ENCODE measurements at regions not wholly inside any gene's neighbourhood (a gene's known extent, or its start where the extent isn't known, plus 50 kb on each side); places are given as distances from the start of the nearest gene placed in this dataset.

DNA sequence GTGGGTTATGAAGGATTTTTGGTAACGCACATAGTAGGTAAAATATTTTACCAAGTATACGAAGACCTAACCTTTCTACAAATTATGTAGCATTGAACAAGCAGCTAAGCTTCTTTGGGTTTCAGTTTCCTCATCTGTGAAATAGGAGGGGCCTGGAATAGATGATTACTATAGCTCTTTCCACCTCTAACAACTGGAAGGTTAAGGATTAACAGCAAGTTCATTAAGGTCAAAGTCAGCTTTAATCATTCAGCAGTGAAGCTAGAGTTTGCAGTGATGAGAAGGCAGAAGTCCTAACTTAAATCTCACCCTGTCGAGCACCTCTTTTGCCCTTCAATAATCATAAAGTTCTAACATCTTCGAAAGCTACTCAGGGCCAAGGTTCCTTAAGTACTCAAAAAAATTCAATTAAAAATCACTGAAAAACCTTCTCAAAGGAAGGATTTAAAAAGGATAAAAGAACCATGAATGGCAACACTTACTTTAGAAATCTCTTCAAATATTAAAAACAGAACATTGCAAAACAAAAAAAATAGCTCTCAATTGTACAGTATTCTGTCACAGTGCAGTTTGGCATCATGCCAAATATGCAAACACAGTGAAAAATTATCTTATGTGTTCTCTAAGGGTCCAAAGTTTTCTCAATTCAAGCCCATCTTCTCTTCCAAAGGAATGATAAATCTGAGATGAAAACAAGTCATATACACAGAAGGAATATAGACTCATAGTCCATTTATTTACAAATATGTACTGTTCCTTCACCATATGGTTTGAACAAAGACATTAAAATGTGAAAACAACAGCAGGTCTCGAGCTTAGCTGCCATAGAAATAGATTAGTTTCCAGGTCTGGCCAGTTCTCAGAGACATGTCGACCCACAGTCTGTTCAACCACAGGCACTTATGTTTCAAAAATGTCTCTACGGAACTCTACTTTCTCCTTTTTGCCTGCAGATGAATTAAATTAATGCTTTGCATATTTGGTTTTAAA lies 152.0 kb upstream of the SLC13A1 start (continued):
- no peak for TF ChIP-seq BHLHE40 (IDR thresholded peaks at IDR 0.05; ENCODE audit: low read depth, low read length)

DNA sequence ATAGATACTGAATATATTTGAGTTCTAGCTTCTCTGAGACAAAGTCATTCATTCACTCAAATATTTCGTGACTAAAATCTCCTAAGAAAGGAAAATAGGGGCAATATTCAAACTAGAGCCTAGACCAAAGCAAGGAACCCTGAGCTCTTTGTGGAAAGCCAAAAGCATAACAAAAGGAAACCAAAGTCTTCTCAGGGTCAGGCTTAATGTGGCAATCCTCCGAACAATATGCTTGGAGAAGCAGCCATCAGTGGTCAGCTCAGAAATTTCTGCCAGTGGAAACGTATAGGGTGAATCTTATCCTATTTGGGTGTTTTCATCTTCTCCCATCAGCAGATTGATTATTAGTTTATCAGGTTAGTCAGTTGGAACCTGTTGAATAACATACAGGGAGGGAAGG lies 151.3 kb upstream of the SLC13A1 start:
- in situ Hi-C loops (cut with MboI; ENCODE audit: low sequenced_read_pairs): no loop called here
- Histone ChIP-seq H3K23ac (ENCODE audit: low read depth, low read length) (no peak overlapping the region), H4K5ac (ENCODE audit: low read depth, low read length) (no peak overlapping the region), H3K36me3 (ENCODE audit: control insufficient read depth, insufficient read depth, low read length) (no peaks in the 10 kb centered on the region), H3K9ac (ENCODE audit: low read depth, low read length) (no peak overlapping the region), H4K91ac (ENCODE audit: insufficient read depth, low read depth, low read length) (no peak overlapping the region), H4K20me1 (ENCODE audit: insufficient read depth, low read length) (no peaks in the 10 kb centered on the region), H3K14ac (replicated peaks; ENCODE audit: low read depth, low read length) (no peak overlapping the region), H3K9me3 (ENCODE audit: control insufficient read depth, insufficient read depth, low read length) (peaks cover 2% of the 10 kb centered on the region; the same call in 1 of the 2 replicates), H3K79me1 (ENCODE audit: low read depth in 1 of 2, low read length in 2 of 2) (no peaks in the 10 kb centered on the region), H2BK20ac (ENCODE audit: low read depth, low read length) (no peak overlapping the region), H2BK15ac (ENCODE audit: low read depth, low read length) (no peak overlapping the region), H2AFZ (replicated peaks; ENCODE audit: low read length, poor library complexity) (no peak overlapping the region), H3K4me3 (ENCODE audit: insufficient read depth, low read depth, low read length) (no peak overlapping the region), H3K4me2 (ENCODE audit: low read depth, low read length) (no peak overlapping the region), H2AK9ac (replicated peaks; ENCODE audit: low read depth, low read length, poor library complexity) (no peak overlapping the region), H2AK5ac (ENCODE audit: low read depth, low read length) (no peak overlapping the region), H2BK5ac (ENCODE audit: low read depth, low read length, poor library complexity, severe bottlenecking) (no peak overlapping the region), H3K18ac (ENCODE audit: low read depth, low read length) (no peak overlapping the region), H3K4me1 (ENCODE audit: control insufficient read depth, insufficient read depth, low read length) (no peaks in the 10 kb centered on the region), H4K8ac (ENCODE audit: low read depth in 2 of 2, low read length in 2 of 2) (no peak overlapping the region), H2BK120ac (ENCODE audit: low read depth, low read length) (no peak overlapping the region), H3K9me1 (ENCODE audit: insufficient read depth, low read length) (no peaks in the 10 kb centered on the region), H3K27ac (ENCODE audit: insufficient read depth, low read length) (no peak overlapping the region), H3K4ac (ENCODE audit: low read depth, low read length) (no peak overlapping the region), H3K27me3 (ENCODE audit: control insufficient read depth, insufficient read depth, low read length) (no peaks in the 10 kb centered on the region), H3K56ac (ENCODE audit: extremely low read depth, insufficient read depth, low read length) (no peak overlapping the region)
- no CpG with 5 or more reads among the region's 3 CpGs for WGBS, 2 experiments (ENCODE audit: extremely low coverage in 2 of 2, insufficient read length in 1 of 2)
- no peak for ATAC-seq (ENCODE audit: low read depth)
- DNase-seq: no peak
- dilution Hi-C loops (cut with HindIII; ENCODE audit: low sequenced_read_pairs, unreplicated experiment): no loop called here
- BruUV-seq (replicated peaks): no TSS peak
- TF ChIP-seq, protein P1, sequence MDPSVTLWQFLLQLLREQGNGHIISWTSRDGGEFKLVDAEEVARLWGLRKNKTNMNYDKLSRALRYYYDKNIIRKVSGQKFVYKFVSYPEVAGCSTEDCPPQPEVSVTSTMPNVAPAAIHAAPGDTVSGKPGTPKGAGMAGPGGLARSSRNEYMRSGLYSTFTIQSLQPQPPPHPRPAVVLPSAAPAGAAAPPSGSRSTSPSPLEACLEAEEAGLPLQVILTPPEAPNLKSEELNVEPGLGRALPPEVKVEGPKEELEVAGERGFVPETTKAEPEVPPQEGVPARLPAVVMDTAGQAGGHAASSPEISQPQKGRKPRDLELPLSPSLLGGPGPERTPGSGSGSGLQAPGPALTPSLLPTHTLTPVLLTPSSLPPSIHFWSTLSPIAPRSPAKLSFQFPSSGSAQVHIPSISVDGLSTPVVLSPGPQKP (IDR thresholded peaks at IDR 0.05; ENCODE audit: borderline replicate concordance, low read depth, low read length): no peak
- TF ChIP-seq MAFK (IDR thresholded peaks at IDR 0.05; ENCODE audit: low read depth, low read length): no peak
- no peak for TF ChIP-seq FOS (IDR thresholded peaks at IDR 0.05; ENCODE audit: low read depth, low read length)
- TF ChIP-seq RAD21 (IDR thresholded peaks at IDR 0.05; ENCODE audit: low read length): no peak
- no peak for TF ChIP-seq RFX5 (IDR thresholded peaks at IDR 0.05; ENCODE audit: low read depth, low read length)
- TF ChIP-seq POLR2A (IDR thresholded peaks at IDR 0.05; ENCODE audit: low read depth, low read length): no peak
- no peak for TF ChIP-seq RCOR1 (IDR thresholded peaks at IDR 0.05; ENCODE audit: insufficient replicate concordance, low read length)
- TF ChIP-seq MAZ (IDR thresholded peaks at IDR 0.05; ENCODE audit: borderline replicate concordance, low read depth, low read length): no peak
- no peak for TF ChIP-seq CEBPB (IDR thresholded peaks at IDR 0.05; ENCODE audit: low read depth, low read length)
- no peak for TF ChIP-seq NFE2L2 (IDR thresholded peaks at IDR 0.05; ENCODE audit: low read depth, low read length)
- no peak for TF ChIP-seq MXI1 (IDR thresholded peaks at IDR 0.05; ENCODE audit: borderline replicate concordance, low read depth, low read length)
- CTCF ChIA-PET: no interaction called here
- POLR2A ChIA-PET (ENCODE audit: unreplicated experiment): no interaction called here
- intact Hi-C loops (cut with micrococcal nuclease): no loop called here
